ENCODE measurements at regions not wholly inside any gene's neighbourhood (a gene's known extent, or its start where the extent isn't known, plus 50 kb on each side); places are given as distances from the start of the nearest gene placed in this dataset.

DNA sequence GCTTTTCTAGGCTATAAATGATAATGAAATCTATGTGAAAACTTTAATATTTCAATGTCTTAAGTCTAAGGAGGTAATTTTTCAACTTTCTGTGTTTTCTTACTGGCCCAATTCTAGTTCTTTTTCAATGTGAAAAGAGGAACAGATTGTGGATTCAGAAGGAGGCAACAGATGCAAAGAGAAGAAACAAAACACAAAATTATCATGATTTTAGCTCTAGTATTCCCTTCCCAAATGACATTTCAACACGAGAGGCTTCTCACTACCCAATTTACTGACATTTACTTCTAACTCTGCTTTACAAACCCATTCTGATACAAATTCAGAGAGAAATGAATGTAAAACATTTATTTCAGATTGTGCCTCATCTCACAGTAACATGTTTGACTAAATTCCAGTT, 169.4 kb downstream of the WT1 start:
- no peak for TF ChIP-seq RAD21 (IDR thresholded peaks at IDR 0.05; ENCODE audit: low read length)
- TF ChIP-seq, protein P1, sequence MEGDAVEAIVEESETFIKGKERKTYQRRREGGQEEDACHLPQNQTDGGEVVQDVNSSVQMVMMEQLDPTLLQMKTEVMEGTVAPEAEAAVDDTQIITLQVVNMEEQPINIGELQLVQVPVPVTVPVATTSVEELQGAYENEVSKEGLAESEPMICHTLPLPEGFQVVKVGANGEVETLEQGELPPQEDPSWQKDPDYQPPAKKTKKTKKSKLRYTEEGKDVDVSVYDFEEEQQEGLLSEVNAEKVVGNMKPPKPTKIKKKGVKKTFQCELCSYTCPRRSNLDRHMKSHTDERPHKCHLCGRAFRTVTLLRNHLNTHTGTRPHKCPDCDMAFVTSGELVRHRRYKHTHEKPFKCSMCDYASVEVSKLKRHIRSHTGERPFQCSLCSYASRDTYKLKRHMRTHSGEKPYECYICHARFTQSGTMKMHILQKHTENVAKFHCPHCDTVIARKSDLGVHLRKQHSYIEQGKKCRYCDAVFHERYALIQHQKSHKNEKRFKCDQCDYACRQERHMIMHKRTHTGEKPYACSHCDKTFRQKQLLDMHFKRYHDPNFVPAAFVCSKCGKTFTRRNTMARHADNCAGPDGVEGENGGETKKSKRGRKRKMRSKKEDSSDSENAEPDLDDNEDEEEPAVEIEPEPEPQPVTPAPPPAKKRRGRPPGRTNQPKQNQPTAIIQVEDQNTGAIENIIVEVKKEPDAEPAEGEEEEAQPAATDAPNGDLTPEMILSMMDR (conservative IDR thresholded peaks at IDR 0.05; ENCODE audit: low read depth, low read length) = no peak
- no peak for TF ChIP-seq POLR2A (IDR thresholded peaks at IDR 0.05; ENCODE audit: low read depth, low read length)
- no peak for TF ChIP-seq FOS (IDR thresholded peaks at IDR 0.05; ENCODE audit: low read depth, low read length)
- no peak for TF ChIP-seq SMC3 (IDR thresholded peaks at IDR 0.05; ENCODE audit: low read depth, low read length)
- TF ChIP-seq, protein P2, sequence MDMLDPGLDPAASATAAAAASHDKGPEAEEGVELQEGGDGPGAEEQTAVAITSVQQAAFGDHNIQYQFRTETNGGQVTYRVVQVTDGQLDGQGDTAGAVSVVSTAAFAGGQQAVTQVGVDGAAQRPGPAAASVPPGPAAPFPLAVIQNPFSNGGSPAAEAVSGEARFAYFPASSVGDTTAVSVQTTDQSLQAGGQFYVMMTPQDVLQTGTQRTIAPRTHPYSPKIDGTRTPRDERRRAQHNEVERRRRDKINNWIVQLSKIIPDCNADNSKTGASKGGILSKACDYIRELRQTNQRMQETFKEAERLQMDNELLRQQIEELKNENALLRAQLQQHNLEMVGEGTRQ (IDR thresholded peaks at IDR 0.05; ENCODE audit: low read depth, low read length) = no peak
- TF ChIP-seq CEBPB (IDR thresholded peaks at IDR 0.05; ENCODE audit: low read depth, low read length) = no peak
- TF ChIP-seq MAFK (IDR thresholded peaks at IDR 0.05; ENCODE audit: low read depth, low read length) = no peak
- no peak for TF ChIP-seq BHLHE40 (IDR thresholded peaks at IDR 0.05; ENCODE audit: low read depth, low read length)
- no peak for TF ChIP-seq CHD1 (IDR thresholded peaks at IDR 0.05; ENCODE audit: low read depth, low read length)
- TF ChIP-seq RCOR1 (IDR thresholded peaks at IDR 0.05; ENCODE audit: insufficient replicate concordance, low read length) = no peak

All from IMR-90 (cell line).